Tibial nerve (tissue), 4 donors: ENCODE measurements at regions not wholly inside any gene's neighbourhood (a gene's known extent, or its start where the extent isn't known, plus 50 kb on each side); places are given as distances from the start of the nearest gene placed in this dataset.

ENCODE experiments used
- CTCF ChIP-seq, 5 experiments: fragments of 200-600 bp in 3 of 5; fragments of 450-650 bp in 2 of 5; sonication (generic) in 3 of 5; IDR thresholded peaks; one replicate each; pipeline ENCODE4 v1.5.1; 2016 to 2019; ENCODE audit warnings: antibody characterized with exemption in 5 of 5, mild to moderate bottlenecking in 3 of 5, moderate library complexity in 2 of 5
- EP300 ChIP-seq, 2 donors: sonication (generic); formaldehyde crosslinking; IDR thresholded peaks; one replicate each; pipeline ENCODE4 v1.6.1; 2017; ENCODE audit warnings: antibody characterized with exemption in 2 of 2, mild to moderate bottlenecking in 1 of 2

DNA sequence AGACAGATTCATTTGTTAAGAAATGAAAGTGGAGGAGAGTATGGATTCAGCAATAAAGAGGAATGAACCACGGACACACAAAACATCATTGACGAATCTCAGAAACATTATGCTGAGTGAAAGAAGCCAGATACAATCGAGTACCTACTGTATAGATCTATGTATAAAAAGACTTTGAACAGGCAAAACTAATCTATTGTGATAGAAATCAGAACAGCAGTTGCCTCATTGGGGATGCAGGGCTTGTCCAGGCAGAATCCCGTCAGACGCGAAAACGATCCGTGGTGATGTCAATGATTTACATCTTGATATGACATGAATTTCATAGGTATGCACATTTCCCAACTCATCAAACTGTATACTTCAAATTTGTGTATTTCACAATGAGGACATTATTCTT, 265.2 kb downstream of the CBLN4 start:
- no peak for TF ChIP-seq EP300 (IDR thresholded peaks at IDR 0.05)
- no peak for TF ChIP-seq CTCF (IDR thresholded peaks at IDR 0.05)
